Vagina (tissue), 2 donors: ENCODE measurements at regions not wholly inside any gene's neighbourhood (a gene's known extent, or its start where the extent isn't known, plus 50 kb on each side); places are given as distances from the start of the nearest gene placed in this dataset.

Source experiments
- DNase-seq, 2 donors: peaks; one replicate each; pipeline ENCODE4 v3.0.0-alpha.2; 2017; ENCODE audit errors: extremely low spot score in 2 of 2
- H3K27ac ChIP-seq: fragments of 200-600 bp; sonication (generic); one replicate; pipeline ENCODE4 v1.5.1; 2019
- H3K27me3 ChIP-seq: fragments of 200-600 bp; sonication (generic); one replicate; pipeline ENCODE4 v1.5.1; 2019
- H3K36me3 ChIP-seq, 2 donors: fragments of 200-600 bp; sonication (generic); one replicate each; pipeline ENCODE4 v1.5.1; 2017 to 2019
- H3K4me1 ChIP-seq: fragments of 200-600 bp; sonication (generic); one replicate; pipeline ENCODE4 v1.5.1; 2019
- H3K4me3 ChIP-seq, 2 donors: fragments of 200-600 bp; sonication (generic); 1 replicate in 1 of 2; 2 replicates in 1 of 2; pipeline ENCODE4 v1.5.1; 2016 to 2019
- H3K9me3 ChIP-seq: fragments of 200-600 bp; sonication (generic); one replicate; pipeline ENCODE4 v1.5.1; 2019
- POLR2A ChIP-seq, 2 donors: fragments of 450-650 bp; IDR thresholded peaks; one replicate each; pipeline ENCODE4 v1.6.1; 2017; ENCODE audit warnings: antibody characterized with exemption in 2 of 2, mild to moderate bottlenecking in 2 of 2, moderate library complexity in 2 of 2
- POLR2AphosphoS5 ChIP-seq, 2 donors: sonication (generic); formaldehyde crosslinking; IDR thresholded peaks; one replicate each; pipeline ENCODE4 v1.9.0; 2017; ENCODE audit warnings: antibody characterized with exemption in 2 of 2, mild to moderate bottlenecking in 2 of 2, low read depth in 1 of 2; ENCODE audit not compliant: insufficient read depth in 1 of 2
- intact Hi-C: fragments of 100-400 bp; cut with DNase I; formaldehyde crosslinking; loops from one replicate; pipeline ENCODE4 v1.15.1; 2023
- TF ChIP-seq, protein P1 (sequence below), 3 experiments: fragments of 450-650 bp in 2 of 3; fragments of 200-600 bp in 1 of 3; sonication (generic) in 1 of 3; IDR thresholded peaks; one replicate each; pipeline ENCODE4 v1.5.1; 2017 to 2019; ENCODE audit warnings: antibody characterized with exemption in 3 of 3, mild to moderate bottlenecking in 2 of 3, moderate library complexity in 2 of 3

DNA sequence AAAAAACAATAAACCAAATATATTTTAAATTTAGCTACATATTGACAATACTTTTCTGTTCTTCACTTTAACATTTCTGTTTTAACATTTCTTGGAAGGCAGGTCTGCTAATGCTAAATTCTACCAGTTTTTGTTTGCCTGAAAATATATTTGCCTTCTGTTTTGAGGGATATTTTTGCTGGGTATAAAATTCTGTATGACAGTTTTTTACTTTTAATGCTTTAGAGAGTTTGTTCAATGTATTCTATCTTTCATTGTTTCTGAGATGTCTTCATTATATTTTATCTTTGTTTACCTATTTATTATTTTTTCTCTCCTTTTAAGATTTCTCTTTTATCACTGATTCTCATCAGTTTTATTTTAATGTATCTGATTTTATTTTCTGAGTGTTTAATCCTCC, 409.2 kb upstream of the DPP6 start:
- H3K4me1 ChIP-seq: no peaks in the 10 kb centered on the region
- no peak overlapping the region for H3K27ac ChIP-seq
- H3K36me3 ChIP-seq: no peaks in the 10 kb centered on the region
- no peak overlapping the region for H3K4me3 ChIP-seq
- H3K27me3 ChIP-seq: no peaks in the 10 kb centered on the region
- DNase-seq: no peak
- no peaks in the 10 kb centered on the region for H3K9me3 ChIP-seq
- TF ChIP-seq, protein P1, sequence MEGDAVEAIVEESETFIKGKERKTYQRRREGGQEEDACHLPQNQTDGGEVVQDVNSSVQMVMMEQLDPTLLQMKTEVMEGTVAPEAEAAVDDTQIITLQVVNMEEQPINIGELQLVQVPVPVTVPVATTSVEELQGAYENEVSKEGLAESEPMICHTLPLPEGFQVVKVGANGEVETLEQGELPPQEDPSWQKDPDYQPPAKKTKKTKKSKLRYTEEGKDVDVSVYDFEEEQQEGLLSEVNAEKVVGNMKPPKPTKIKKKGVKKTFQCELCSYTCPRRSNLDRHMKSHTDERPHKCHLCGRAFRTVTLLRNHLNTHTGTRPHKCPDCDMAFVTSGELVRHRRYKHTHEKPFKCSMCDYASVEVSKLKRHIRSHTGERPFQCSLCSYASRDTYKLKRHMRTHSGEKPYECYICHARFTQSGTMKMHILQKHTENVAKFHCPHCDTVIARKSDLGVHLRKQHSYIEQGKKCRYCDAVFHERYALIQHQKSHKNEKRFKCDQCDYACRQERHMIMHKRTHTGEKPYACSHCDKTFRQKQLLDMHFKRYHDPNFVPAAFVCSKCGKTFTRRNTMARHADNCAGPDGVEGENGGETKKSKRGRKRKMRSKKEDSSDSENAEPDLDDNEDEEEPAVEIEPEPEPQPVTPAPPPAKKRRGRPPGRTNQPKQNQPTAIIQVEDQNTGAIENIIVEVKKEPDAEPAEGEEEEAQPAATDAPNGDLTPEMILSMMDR (IDR thresholded peaks at IDR 0.05): no peak
- no peak for TF ChIP-seq POLR2A (IDR thresholded peaks at IDR 0.05)
- no peak for TF ChIP-seq POLR2AphosphoS5 (IDR thresholded peaks at IDR 0.05; ENCODE audit: insufficient read depth in 1 of 2, low read depth in 1 of 2)
- intact Hi-C loops: no loop called here

DNA sequence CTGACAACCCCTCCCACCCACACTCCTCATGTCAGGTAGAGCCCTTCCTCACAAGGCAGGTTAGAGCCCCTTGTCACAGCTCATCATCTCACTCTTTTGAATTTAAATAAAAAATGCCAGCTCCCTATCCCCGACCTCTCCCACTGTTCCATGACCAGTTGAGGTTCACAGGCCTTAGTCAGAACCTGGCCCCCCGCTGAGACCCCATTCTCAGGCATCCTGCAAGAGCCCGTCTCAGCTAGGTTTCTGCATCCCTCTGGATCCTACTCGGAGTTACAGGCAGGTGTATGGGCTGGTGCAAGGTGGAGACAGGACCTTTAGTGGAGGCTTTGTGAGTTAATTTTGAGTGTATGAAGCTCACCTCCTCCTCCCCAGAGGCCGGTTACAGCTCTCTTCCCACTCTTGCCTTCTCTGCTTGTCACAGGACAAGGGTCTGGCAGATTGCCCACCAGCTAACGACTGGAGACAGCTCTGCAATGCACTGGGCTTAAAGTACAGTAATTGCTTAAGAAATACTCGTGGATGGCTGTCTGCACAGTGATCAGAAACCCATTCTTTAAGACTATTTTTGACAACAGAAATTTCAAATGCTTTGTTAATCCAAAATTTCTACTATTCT, 394.9 kb upstream of the DPP6 start:
- no peak overlapping the region for H3K4me3 ChIP-seq
- TF ChIP-seq, protein P1 (IDR thresholded peaks at IDR 0.05): no peak
- no peak for TF ChIP-seq POLR2A (IDR thresholded peaks at IDR 0.05)
- no peak for TF ChIP-seq POLR2AphosphoS5 (IDR thresholded peaks at IDR 0.05; ENCODE audit: insufficient read depth in 1 of 2, low read depth in 1 of 2)
- no peaks in the 10 kb centered on the region for H3K27me3 ChIP-seq
- intact Hi-C loops: no loop called here
- no peak for DNase-seq
- H3K36me3 ChIP-seq: no peaks in the 10 kb centered on the region
- H3K27ac ChIP-seq: no peak overlapping the region
- no peaks in the 10 kb centered on the region for H3K4me1 ChIP-seq
- no peaks in the 10 kb centered on the region for H3K9me3 ChIP-seq

DNA sequence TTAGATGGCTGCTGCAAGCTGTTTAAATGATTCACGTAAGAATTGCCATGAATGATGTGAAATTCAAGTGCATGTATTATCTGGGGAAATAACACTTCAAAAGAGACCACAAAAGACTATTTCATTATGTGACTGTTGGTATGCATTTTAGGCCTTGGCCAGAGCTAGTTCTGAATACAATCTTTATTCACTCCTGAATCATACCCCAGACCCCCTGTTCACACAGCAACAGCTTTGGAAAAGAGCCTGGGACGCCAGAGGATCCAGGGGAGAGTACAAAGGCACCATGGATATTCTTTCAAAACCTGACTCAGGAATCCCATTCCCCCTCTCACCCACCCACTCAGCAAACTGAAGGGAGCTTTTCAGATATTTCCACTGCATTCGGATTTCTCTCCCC, 377.1 kb upstream of the DPP6 start:
- Histone ChIP-seq H3K9me3 (no peaks in the 10 kb centered on the region), H3K4me3 (no peak overlapping the region), H3K27me3 (no peaks in the 10 kb centered on the region), H3K36me3 (no peaks in the 10 kb centered on the region), H3K27ac (no peak overlapping the region), H3K4me1 (no peaks in the 10 kb centered on the region)
- no peak for TF ChIP-seq POLR2A (IDR thresholded peaks at IDR 0.05)
- TF ChIP-seq, protein P1 (IDR thresholded peaks at IDR 0.05): no peak
- no peak for TF ChIP-seq POLR2AphosphoS5 (IDR thresholded peaks at IDR 0.05; ENCODE audit: insufficient read depth in 1 of 2, low read depth in 1 of 2)
- no peak for DNase-seq
- intact Hi-C loops: no loop called here

DNA sequence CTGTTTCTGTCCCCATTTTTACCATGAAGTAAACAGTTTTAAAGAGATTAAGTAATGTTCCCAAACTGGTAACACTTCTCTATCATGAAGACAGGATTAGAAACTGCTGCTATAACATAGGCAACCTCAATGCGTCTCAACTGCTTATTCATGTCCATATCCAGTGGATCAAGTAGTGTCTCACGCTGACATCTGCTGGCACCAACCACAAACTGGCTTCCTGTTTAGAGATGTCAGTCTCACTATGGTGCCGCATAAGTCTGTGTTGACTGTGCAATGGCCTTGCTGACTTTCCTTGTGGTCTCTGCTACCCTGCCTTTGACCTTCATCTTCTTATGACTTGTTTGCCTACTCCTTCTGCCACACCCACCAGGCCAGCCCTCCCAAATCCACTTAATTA, 369.6 kb upstream of the DPP6 start:
- TF ChIP-seq, protein P1 (IDR thresholded peaks at IDR 0.05): no peak
- no peak for TF ChIP-seq POLR2AphosphoS5 (IDR thresholded peaks at IDR 0.05; ENCODE audit: insufficient read depth in 1 of 2, low read depth in 1 of 2)
- TF ChIP-seq POLR2A (IDR thresholded peaks at IDR 0.05): no peak
- DNase-seq: no peak
- H3K27ac ChIP-seq: no peak overlapping the region
- intact Hi-C loops: no loop called here
- H3K4me3 ChIP-seq: no peak overlapping the region
- no peaks in the 10 kb centered on the region for H3K27me3 ChIP-seq
- H3K9me3 ChIP-seq: no peaks in the 10 kb centered on the region
- no peaks in the 10 kb centered on the region for H3K36me3 ChIP-seq
- no peaks in the 10 kb centered on the region for H3K4me1 ChIP-seq

DNA sequence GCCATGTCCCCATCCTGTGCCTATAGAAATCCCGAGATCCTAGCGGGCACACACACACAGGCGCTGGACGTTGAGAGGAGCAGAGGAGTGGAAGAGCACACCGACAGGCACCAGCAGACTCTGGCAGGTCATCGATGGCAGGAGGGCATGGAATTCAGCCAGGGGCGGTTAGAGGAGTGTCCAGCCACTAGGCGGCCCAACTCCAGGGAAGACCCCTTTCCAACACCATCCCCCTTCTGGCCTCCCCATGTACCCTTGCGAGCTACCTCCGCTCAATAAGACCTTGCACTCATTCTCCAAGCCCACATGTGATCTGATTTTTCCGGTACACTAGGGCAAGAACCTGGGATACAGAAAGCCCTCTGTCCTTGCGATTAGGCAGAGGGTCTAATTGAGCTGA, 356.0 kb upstream of the DPP6 start:
- TF ChIP-seq POLR2A (IDR thresholded peaks at IDR 0.05) (no peak), POLR2AphosphoS5 (IDR thresholded peaks at IDR 0.05; ENCODE audit: insufficient read depth in 1 of 2, low read depth in 1 of 2) (no peak)
- TF ChIP-seq, protein P1 (IDR thresholded peaks at IDR 0.05): no peak
- Histone ChIP-seq H3K4me1 (no peaks in the 10 kb centered on the region), H3K27me3 (no peaks in the 10 kb centered on the region), H3K36me3 (no peaks in the 10 kb centered on the region), H3K9me3 (no peaks in the 10 kb centered on the region), H3K27ac (no peak overlapping the region), H3K4me3 (no peak overlapping the region)
- DNase-seq: no peak
- intact Hi-C loops: no loop called here
